BE2C (cell line): ENCODE measurements at regions not wholly inside any gene's neighbourhood (a gene's known extent, or its start where the extent isn't known, plus 50 kb on each side); places are given as distances from the start of the nearest gene placed in this dataset.

Experiments used
- DNase-seq: peaks from one replicate; pipeline ENCODE4 v3.0.0-alpha.2; 2020
- H3K27me3 ChIP-seq: fragments of 250-450 bp; sonication (Bioruptor Pico); 2 replicates; pipeline ENCODE4 v1.5.1; 2020; ENCODE audit warnings: mild to moderate bottlenecking
- H3K36me3 ChIP-seq: fragments of 250-450 bp; sonication (Bioruptor Pico); 2 replicates; pipeline ENCODE4 v1.5.1; 2020; ENCODE audit warnings: mild to moderate bottlenecking
- H3K4me1 ChIP-seq: fragments of 250-450 bp; sonication (Bioruptor Pico); 2 replicates; pipeline ENCODE4 v1.5.1; 2020
- H3K4me3 ChIP-seq: 2 replicates; pipeline ENCODE4 v1.5.1; 2011; ENCODE audit warnings: low read depth, low read length
- H3K9me3 ChIP-seq: fragments of 250-450 bp; sonication (Bioruptor Pico); 2 replicates; pipeline ENCODE4 v1.5.1; 2020
- CTCF ChIP-seq: IDR thresholded peaks from 2 replicates; pipeline ENCODE4 v1.5.1; 2012; ENCODE audit warnings: mild to moderate bottlenecking, low read depth, low read length

GRCh38 chr7:26924149-26924767 is 59.9 kb upstream of the SKAP2 start:
- DNase-seq = no peak
- H3K4me3 ChIP-seq = no peak overlapping the region
- TF ChIP-seq CTCF = no peak
- H3K36me3 ChIP-seq = no peaks in the 10 kb centered on the region
- H3K9me3 ChIP-seq = no peaks in the 10 kb centered on the region
- H3K4me1 ChIP-seq = no peaks in the 10 kb centered on the region
- H3K27me3 ChIP-seq = peaks cover 13% of the 10 kb centered on the region

- TF ChIP-seq CTCF = no peak
- Histone ChIP-seq H3K9me3 (no peaks in the 10 kb centered on the region), H3K4me3 (no peak overlapping the region), H3K36me3 (no peaks in the 10 kb centered on the region), H3K27me3 (peaks cover 27% of the 10 kb centered on the region), H3K4me1 (no peaks in the 10 kb centered on the region)
- no peak for DNase-seq
These were observed 55.6 kb upstream of the SKAP2 start for GRCh38 chr7:26919906-26920493.

- H3K9me3 ChIP-seq = no peaks in the 10 kb centered on the region
- peaks cover 31% of the 10 kb centered on the region for H3K27me3 ChIP-seq
- H3K4me3 ChIP-seq = no peak overlapping the region
- H3K36me3 ChIP-seq = no peaks in the 10 kb centered on the region
- no peak for TF ChIP-seq CTCF
- no peak for DNase-seq
- no peaks in the 10 kb centered on the region for H3K4me1 ChIP-seq
These were observed 53.9 kb upstream of the SKAP2 start for GRCh38 chr7:26918241-26918640.

DNA sequence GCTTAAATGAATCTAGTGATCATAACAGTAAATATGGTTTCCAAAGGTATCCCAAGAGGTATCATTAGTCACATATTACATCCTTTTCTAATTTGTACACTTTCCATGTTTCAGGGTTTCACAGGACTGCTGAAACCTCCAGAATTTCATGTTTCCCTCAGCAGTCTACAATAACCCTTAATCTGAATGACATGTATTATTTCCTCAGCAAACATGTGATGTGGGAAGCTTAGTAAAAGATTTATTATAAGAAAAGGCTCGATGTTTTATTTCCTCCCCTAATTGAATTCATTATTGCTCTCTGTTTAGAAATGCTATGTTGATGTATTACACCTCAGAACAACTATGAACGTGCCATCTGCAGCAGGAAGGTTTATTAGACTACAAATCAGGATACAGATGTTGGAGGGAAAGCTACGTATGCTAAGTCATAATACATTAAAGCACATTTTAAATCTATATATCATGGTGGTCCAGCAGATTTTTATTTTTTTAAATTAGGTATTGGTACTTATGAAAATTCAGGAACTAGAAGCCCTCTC is 52.5 kb upstream of the SKAP2 start:
- H3K36me3 ChIP-seq = no peaks in the 10 kb centered on the region
- H3K27me3 ChIP-seq = peaks cover 31% of the 10 kb centered on the region
- no peaks in the 10 kb centered on the region for H3K4me1 ChIP-seq
- DNase-seq = no peak
- no peak overlapping the region for H3K4me3 ChIP-seq
- TF ChIP-seq CTCF = no peak
- H3K9me3 ChIP-seq = no peaks in the 10 kb centered on the region

DNA sequence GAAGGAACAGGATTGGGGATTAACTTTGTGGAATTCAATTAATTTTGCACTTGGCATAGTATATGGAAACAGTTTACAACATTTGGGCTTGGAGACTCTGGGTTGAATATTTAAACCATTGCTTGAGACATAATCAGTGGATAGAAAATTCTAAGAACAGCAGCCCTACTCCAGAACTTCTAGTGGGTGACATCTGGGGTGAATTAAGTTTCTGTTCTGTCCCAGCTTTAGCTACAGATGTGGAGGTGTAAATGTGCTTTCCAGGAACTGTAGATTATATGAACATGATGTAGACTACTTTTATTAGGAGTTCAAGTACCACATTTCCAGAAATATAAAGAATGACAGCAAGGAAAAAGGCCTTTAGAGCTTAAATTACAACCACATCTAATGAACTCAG is 51.9 kb upstream of the SKAP2 start:
- Histone ChIP-seq H3K36me3 (no peaks in the 10 kb centered on the region), H3K27me3 (peaks cover 31% of the 10 kb centered on the region), H3K4me3 (no peak overlapping the region), H3K9me3 (no peaks in the 10 kb centered on the region), H3K4me1 (no peaks in the 10 kb centered on the region)
- TF ChIP-seq CTCF = no peak
- no peak for DNase-seq
